ENCODE measurements at regions not wholly inside any gene's neighbourhood (a gene's known extent, or its start where the extent isn't known, plus 50 kb on each side); places are given as distances from the start of the nearest gene placed in this dataset.

DNA sequence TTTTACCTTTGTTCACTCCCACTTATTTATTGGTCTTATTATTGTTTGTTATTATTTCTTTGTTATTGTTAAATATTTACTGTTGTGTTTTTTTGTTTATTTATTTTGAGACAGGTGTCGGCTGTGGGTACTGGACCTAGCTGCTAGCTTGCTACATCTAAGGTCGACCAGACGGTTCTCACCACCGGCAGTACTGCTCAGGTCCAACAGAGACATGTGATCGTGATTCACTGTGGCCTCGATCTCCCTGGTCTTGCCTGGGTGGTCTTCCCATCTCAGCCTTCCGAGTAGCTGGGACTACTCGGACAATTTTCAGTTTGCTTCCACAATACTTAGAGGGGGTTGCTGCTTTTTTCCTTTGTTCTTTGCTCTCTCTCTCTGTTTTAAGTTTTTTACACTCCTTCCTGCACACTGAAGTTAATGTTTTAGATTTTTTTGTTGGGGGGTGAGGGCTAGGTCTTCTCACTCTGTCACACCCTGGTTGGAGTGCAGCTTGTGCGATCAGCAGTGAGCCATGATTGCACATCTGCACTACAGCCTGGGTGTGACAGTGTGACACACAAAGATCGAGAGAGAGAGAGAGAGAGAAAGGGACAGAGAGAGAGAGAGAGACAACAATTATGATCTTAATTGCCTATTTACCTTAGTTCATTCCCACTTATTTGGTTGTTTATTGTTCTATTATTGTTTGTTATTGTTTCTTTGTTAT lies 1432.4 kb downstream of the UQCRFS1 start:
- Histone ChIP-seq H3K36me3 (no peaks in the 10 kb centered on the region), H3K27me3 (no peaks in the 10 kb centered on the region), H3K27ac (no peak overlapping the region), H3K4me1 (no peaks in the 10 kb centered on the region), H3K4me3 (no peak overlapping the region), H3K9me3 (no peaks in the 10 kb centered on the region)
- DNase-seq (ENCODE audit: low spot score in 2 of 2), result no peak
- no peak for TF ChIP-seq POLR2AphosphoS5 (IDR thresholded peaks at IDR 0.05)
- TF ChIP-seq, protein P1, sequence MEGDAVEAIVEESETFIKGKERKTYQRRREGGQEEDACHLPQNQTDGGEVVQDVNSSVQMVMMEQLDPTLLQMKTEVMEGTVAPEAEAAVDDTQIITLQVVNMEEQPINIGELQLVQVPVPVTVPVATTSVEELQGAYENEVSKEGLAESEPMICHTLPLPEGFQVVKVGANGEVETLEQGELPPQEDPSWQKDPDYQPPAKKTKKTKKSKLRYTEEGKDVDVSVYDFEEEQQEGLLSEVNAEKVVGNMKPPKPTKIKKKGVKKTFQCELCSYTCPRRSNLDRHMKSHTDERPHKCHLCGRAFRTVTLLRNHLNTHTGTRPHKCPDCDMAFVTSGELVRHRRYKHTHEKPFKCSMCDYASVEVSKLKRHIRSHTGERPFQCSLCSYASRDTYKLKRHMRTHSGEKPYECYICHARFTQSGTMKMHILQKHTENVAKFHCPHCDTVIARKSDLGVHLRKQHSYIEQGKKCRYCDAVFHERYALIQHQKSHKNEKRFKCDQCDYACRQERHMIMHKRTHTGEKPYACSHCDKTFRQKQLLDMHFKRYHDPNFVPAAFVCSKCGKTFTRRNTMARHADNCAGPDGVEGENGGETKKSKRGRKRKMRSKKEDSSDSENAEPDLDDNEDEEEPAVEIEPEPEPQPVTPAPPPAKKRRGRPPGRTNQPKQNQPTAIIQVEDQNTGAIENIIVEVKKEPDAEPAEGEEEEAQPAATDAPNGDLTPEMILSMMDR (IDR thresholded peaks at IDR 0.05), result no peak
- TF ChIP-seq POLR2A (IDR thresholded peaks at IDR 0.05), result no peak
- intact Hi-C loops (cut with DNase I; ENCODE audit: low total_unique reads), result no loop called here

- intact Hi-C loops (cut with DNase I; ENCODE audit: low total_unique reads), result loop anchor here (10.0 kb wide), 1 partner anchor 75 kb away; no protein-coding TSS in a partner anchor
- Histone ChIP-seq H3K4me3 (no peak overlapping the region), H3K27me3 (no peaks in the 10 kb centered on the region), H3K36me3 (no peaks in the 10 kb centered on the region), H3K9me3 (no peaks in the 10 kb centered on the region), H3K27ac (no peak overlapping the region), H3K4me1 (no peaks in the 10 kb centered on the region)
- no peak for DNase-seq (ENCODE audit: low spot score in 2 of 2)
- TF ChIP-seq POLR2A (IDR thresholded peaks at IDR 0.05) (no peak), POLR2AphosphoS5 (IDR thresholded peaks at IDR 0.05) (no peak)
- TF ChIP-seq, protein P1 (IDR thresholded peaks at IDR 0.05), result no peak
Measured at GRCh38 chr19:27779954-27780353, 1433.0 kb downstream of the UQCRFS1 start.

GRCh38 chr19:27777726-27778125 lies 1435.2 kb downstream of the UQCRFS1 start:
- Histone ChIP-seq H3K4me3 (no peak overlapping the region), H3K36me3 (no peaks in the 10 kb centered on the region), H3K27me3 (no peaks in the 10 kb centered on the region), H3K9me3 (no peaks in the 10 kb centered on the region), H3K4me1 (no peaks in the 10 kb centered on the region), H3K27ac (no peak overlapping the region)
- intact Hi-C loops (cut with DNase I; ENCODE audit: low total_unique reads), result loop anchor here (10.0 kb wide), 1 partner anchor 77 kb away; no protein-coding TSS in a partner anchor
- TF ChIP-seq POLR2AphosphoS5 (IDR thresholded peaks at IDR 0.05), result no peak
- TF ChIP-seq, protein P1 (IDR thresholded peaks at IDR 0.05), result no peak
- no peak for TF ChIP-seq POLR2A (IDR thresholded peaks at IDR 0.05)
- DNase-seq (ENCODE audit: low spot score in 2 of 2), result no peak

DNA sequence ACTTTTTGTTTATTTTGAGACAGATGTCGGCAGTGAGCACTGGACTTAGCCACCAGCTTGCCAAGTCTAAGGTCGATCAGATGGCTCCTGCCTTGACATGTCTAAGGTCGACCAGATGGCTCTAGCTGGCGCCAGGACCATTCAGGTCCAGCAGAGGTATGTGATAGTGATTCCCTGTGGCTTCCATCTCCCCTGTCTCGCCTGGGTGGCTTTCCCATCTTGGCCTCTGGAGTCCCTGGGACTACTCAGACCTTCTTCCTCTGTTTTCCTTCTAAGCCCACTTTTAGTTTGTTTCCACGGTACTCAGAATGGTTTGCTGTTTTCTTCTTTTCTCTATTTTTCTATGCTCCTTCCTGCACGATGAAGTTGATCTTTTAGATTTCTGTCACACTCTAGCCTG lies 1435.7 kb downstream of the UQCRFS1 start:
- H3K36me3 ChIP-seq, result no peaks in the 10 kb centered on the region
- intact Hi-C loops (cut with DNase I; ENCODE audit: low total_unique reads), result loop anchor here (10.0 kb wide), 1 partner anchor 78 kb away; no protein-coding TSS in a partner anchor

GRCh38 chr19:27776524-27776923 lies 1436.4 kb downstream of the UQCRFS1 start:
- TF ChIP-seq POLR2AphosphoS5 (IDR thresholded peaks at IDR 0.05) (no peak), POLR2A (IDR thresholded peaks at IDR 0.05) (no peak)
- TF ChIP-seq, protein P1 (IDR thresholded peaks at IDR 0.05), result no peak
- H3K4me1 ChIP-seq, result no peaks in the 10 kb centered on the region
- no peaks in the 10 kb centered on the region for H3K36me3 ChIP-seq
- no peaks in the 10 kb centered on the region for H3K9me3 ChIP-seq
- no peak for DNase-seq (ENCODE audit: low spot score in 2 of 2)
- H3K4me3 ChIP-seq, result no peak overlapping the region
- H3K27ac ChIP-seq, result no peak overlapping the region
- intact Hi-C loops (cut with DNase I; ENCODE audit: low total_unique reads), result loop anchor here (10.0 kb wide), 1 partner anchor 78 kb away; no protein-coding TSS in a partner anchor
- H3K27me3 ChIP-seq, result no peaks in the 10 kb centered on the region

More for the DNA sequence above, 1435.7 kb downstream of the UQCRFS1 start:
- Histone ChIP-seq H3K27ac (no peak overlapping the region), H3K4me3 (no peak overlapping the region), H3K27me3 (no peaks in the 10 kb centered on the region), H3K9me3 (no peaks in the 10 kb centered on the region), H3K4me1 (no peaks in the 10 kb centered on the region)
- TF ChIP-seq POLR2A (IDR thresholded peaks at IDR 0.05) (no peak), POLR2AphosphoS5 (IDR thresholded peaks at IDR 0.05) (no peak)
- TF ChIP-seq, protein P1 (IDR thresholded peaks at IDR 0.05), result no peak
- no peak for DNase-seq (ENCODE audit: low spot score in 2 of 2)
